ENCODE measurements at regions not wholly inside any gene's neighbourhood (a gene's known extent, or its start where the extent isn't known, plus 50 kb on each side); places are given as distances from the start of the nearest gene placed in this dataset.

DNA sequence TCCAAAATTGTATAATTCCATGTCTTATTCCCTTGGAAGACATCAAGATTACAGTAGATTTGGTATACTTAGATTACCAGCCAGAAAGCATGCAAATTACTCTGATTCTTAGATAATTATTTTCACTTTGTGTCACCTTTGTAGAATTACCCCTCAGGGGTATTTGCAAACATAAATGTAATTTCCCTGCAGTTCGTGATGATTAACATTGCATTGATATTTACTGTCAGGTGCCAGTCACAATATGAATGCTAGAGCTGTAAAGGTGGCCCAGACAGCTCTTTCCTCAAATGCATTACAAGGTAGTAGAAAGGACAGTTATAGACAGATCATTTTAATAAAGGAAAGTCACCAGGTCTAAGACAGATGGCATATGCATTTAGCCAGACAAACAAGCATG, 1537.5 kb upstream of the PIK3C3 start:
- no peak for TF ChIP-seq POLR2AphosphoS5 (IDR thresholded peaks at IDR 0.05; ENCODE audit: low read depth, low read length)
- TF ChIP-seq FOXP2 (optimal IDR thresholded peaks at IDR 0.05; ENCODE audit: borderline replicate concordance, extremely low read depth, extremely low read length, insufficient read depth) = no peak

Measured in PFSK-1 (cell line).